B cell (primary cell): ENCODE measurements at regions not wholly inside any gene's neighbourhood (a gene's known extent, or its start where the extent isn't known, plus 50 kb on each side); places are given as distances from the start of the nearest gene placed in this dataset.

Experiments
- EZH2 ChIP-seq: IDR thresholded peaks from 2 replicates; pipeline ENCODE4 v1.6.1; 2012; ENCODE audit warnings: borderline replicate concordance, low read depth, mild to moderate bottlenecking, moderate library complexity, low read length; ENCODE audit not compliant: insufficient read depth, poor library complexity, severe bottlenecking
- TF ChIP-seq, protein P1 (sequence below): fragments of 200-600 bp; IDR thresholded peaks from one replicate; pipeline ENCODE4 v1.8.0; 2022; ENCODE audit warnings: antibody characterized with exemption, mild to moderate bottlenecking

DNA sequence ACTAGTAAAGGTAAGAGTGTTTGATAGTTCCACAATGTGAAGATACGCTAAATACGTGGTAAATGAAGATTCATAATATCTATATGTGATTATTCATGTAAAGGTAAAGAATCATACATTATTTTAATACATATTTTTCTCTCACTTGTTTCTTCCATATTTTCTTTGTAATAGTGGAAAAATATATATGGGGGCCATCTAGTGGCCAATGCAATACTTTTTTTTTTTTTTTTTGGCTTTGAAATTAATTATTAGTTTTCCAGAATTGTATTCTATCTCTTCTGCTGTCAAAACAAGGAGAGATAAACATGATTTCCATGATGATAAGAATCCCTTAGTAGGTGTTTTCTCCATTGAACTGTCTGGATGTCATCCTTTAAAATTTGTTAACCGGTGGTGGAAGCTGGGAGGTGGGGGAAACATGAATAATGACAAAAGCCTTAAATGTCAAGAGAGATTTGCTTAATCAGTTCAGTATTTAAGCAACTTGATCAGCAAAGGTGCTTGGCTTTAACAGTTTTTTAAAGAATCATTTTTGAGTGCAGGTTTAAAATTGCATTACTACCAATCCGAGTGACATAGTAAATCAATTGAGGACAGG is 508.7 kb upstream of the HTR2C start:
- TF ChIP-seq, protein P1, sequence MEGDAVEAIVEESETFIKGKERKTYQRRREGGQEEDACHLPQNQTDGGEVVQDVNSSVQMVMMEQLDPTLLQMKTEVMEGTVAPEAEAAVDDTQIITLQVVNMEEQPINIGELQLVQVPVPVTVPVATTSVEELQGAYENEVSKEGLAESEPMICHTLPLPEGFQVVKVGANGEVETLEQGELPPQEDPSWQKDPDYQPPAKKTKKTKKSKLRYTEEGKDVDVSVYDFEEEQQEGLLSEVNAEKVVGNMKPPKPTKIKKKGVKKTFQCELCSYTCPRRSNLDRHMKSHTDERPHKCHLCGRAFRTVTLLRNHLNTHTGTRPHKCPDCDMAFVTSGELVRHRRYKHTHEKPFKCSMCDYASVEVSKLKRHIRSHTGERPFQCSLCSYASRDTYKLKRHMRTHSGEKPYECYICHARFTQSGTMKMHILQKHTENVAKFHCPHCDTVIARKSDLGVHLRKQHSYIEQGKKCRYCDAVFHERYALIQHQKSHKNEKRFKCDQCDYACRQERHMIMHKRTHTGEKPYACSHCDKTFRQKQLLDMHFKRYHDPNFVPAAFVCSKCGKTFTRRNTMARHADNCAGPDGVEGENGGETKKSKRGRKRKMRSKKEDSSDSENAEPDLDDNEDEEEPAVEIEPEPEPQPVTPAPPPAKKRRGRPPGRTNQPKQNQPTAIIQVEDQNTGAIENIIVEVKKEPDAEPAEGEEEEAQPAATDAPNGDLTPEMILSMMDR, result peak; percentile 50
- TF ChIP-seq EZH2, result no peak
